Right lobe of liver (tissue), 4 donors: ENCODE measurements at regions not wholly inside any gene's neighbourhood (a gene's known extent, or its start where the extent isn't known, plus 50 kb on each side); places are given as distances from the start of the nearest gene placed in this dataset.

ENCODE experiments used
- POLR2A ChIP-seq: fragments of 450-650 bp; IDR thresholded peaks from one replicate; pipeline ENCODE4 v1.6.1; 2017; ENCODE audit warnings: antibody characterized with exemption, mild to moderate bottlenecking
- TF ChIP-seq, protein P1 (sequence below), 4 donors: fragments of 200-600 bp in 3 of 4; fragments of 450-650 bp in 1 of 4; IDR thresholded peaks; one replicate each; pipeline versions ENCODE4 v1.5.1 to v1.8.0; 2016 to 2022; ENCODE audit warnings: antibody characterized with exemption in 4 of 4, mild to moderate bottlenecking in 2 of 4
- donor health status: DM: no; HTN: no; CAD: no.
- donor health status: DM: no; HTN: no; CAD: no.
- donor health status: DM: no; HTN: yes; CAD: no.

- TF ChIP-seq, protein P1, sequence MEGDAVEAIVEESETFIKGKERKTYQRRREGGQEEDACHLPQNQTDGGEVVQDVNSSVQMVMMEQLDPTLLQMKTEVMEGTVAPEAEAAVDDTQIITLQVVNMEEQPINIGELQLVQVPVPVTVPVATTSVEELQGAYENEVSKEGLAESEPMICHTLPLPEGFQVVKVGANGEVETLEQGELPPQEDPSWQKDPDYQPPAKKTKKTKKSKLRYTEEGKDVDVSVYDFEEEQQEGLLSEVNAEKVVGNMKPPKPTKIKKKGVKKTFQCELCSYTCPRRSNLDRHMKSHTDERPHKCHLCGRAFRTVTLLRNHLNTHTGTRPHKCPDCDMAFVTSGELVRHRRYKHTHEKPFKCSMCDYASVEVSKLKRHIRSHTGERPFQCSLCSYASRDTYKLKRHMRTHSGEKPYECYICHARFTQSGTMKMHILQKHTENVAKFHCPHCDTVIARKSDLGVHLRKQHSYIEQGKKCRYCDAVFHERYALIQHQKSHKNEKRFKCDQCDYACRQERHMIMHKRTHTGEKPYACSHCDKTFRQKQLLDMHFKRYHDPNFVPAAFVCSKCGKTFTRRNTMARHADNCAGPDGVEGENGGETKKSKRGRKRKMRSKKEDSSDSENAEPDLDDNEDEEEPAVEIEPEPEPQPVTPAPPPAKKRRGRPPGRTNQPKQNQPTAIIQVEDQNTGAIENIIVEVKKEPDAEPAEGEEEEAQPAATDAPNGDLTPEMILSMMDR (IDR thresholded peaks at IDR 0.05), result no peak
- no peak for TF ChIP-seq POLR2A
Measured at GRCh38 chr1:221397141-221397540, 344.7 kb downstream of the DUSP10 start.
